H1 (cell line): ENCODE measurements at regions not wholly inside any gene's neighbourhood (a gene's known extent, or its start where the extent isn't known, plus 50 kb on each side); places are given as distances from the start of the nearest gene placed in this dataset.

Experiments used
- CTCF ChIA-PET: fragments of 300-600 bp; sonication (Branson Sonifier 250); formaldehyde crosslinking; loops from one replicate; lab custom pipeline; 2021; ENCODE audit not compliant: partially characterized antibody; lab: Charles Lee
- POLR2A ChIA-PET: fragments of 300-600 bp; sonication (Branson Sonifier 250); formaldehyde crosslinking; loops from one replicate; lab custom pipeline; 2021; ENCODE audit warnings: inconsistent platforms; ENCODE audit not compliant: partially characterized antibody; lab: Charles Lee
- DNase-seq, 2 experiments: peaks; one replicate each; pipeline versions ENCODE4 v3.0.0 to v3.0.0-alpha.2; 2010 to 2022; ENCODE audit warnings: low spot score in 2 of 2, low read depth in 1 of 2, mixed read lengths in 1 of 2
- FAIRE-seq: peaks from 2 replicates; lab custom pipeline; 2011; peaks lifted over from hg19 to GRCh38; lab: Jason Lieb, UNC
- H2AFZ ChIP-seq: 2 replicates; pipeline ENCODE4 v1.8.1; 2012; ENCODE audit warnings: low read length, inconsistent platforms
- H2AK5ac ChIP-seq: 2 replicates; pipeline ENCODE4 v1.6.1; 2013; ENCODE audit warnings: low read depth, low read length
- H2BK120ac ChIP-seq: replicated peaks from 2 replicates; pipeline ENCODE3; 2013; ENCODE audit warnings: low read depth, low read length, inconsistent platforms
- H2BK12ac ChIP-seq: 2 replicates; pipeline ENCODE4 v1.6.1; 2013; ENCODE audit warnings: low read depth, low read length
- H2BK15ac ChIP-seq: 2 replicates; pipeline ENCODE4 v1.6.1; 2013; ENCODE audit warnings: low read length
- H2BK20ac ChIP-seq: 2 replicates; pipeline ENCODE4 v1.6.1; 2013; ENCODE audit warnings: low read length
- H2BK5ac ChIP-seq: 2 replicates; pipeline ENCODE4 v1.6.1; 2013; ENCODE audit warnings: low read depth, low read length
- H3K14ac ChIP-seq: 2 replicates; pipeline ENCODE4 v1.6.1; 2013; ENCODE audit warnings: inconsistent platforms; ENCODE audit not compliant: insufficient read length
- H3K18ac ChIP-seq: 2 replicates; pipeline ENCODE4 v1.6.1; 2013; ENCODE audit warnings: low read length; ENCODE audit errors: extremely low read depth
- H3K23ac ChIP-seq: 2 replicates; pipeline ENCODE4 v1.6.1; 2013; ENCODE audit warnings: inconsistent platforms; ENCODE audit not compliant: insufficient read length
- H3K23me2 ChIP-seq: 2 replicates; pipeline ENCODE4 v1.6.1; 2013; ENCODE audit warnings: low read depth, low read length
- H3K27ac ChIP-seq: 2 replicates; pipeline ENCODE4 v1.6.1; 2011; ENCODE audit warnings: low read depth, low read length, inconsistent platforms
- H3K27me3 ChIP-seq, 4 experiments: replicated peaks in 1 of 4; 1 replicate in 1 of 4; 2 replicates in 3 of 4; pipeline versions ENCODE4 v1.6.1 to v1.8.1; 2011 to 2013; ENCODE audit warnings: low read length in 3 of 4, mild to moderate bottlenecking in 3 of 4, inconsistent platforms in 2 of 4, mixed read lengths in 2 of 4, moderate library complexity in 1 of 4; ENCODE audit not compliant: control insufficient read depth in 3 of 4, insufficient read depth in 3 of 4; ENCODE audit errors: extremely low read depth in 1 of 4
- H3K36me3 ChIP-seq, 4 experiments: 2 replicates each; pipeline versions ENCODE4 v1.6.1 to v1.8.1; 2011 to 2013; ENCODE audit warnings: mild to moderate bottlenecking in 4 of 4, low read length in 3 of 4, moderate library complexity in 2 of 4, control low read depth in 1 of 4, inconsistent platforms in 1 of 4; ENCODE audit not compliant: insufficient read depth in 4 of 4, control insufficient read depth in 2 of 4
- H3K4ac ChIP-seq: replicated peaks from 2 replicates; pipeline ENCODE3; 2013; ENCODE audit warnings: low read length, low read depth, mixed read lengths, inconsistent platforms; ENCODE audit not compliant: insufficient read length
- H3K4me1 ChIP-seq, 4 experiments: replicated peaks in 1 of 4; 1 replicate in 1 of 4; 2 replicates in 3 of 4; pipeline versions ENCODE4 v1.6.1 to v1.8.1; 2011 to 2013; ENCODE audit warnings: low read length in 3 of 4, inconsistent platforms in 2 of 4, mixed read lengths in 1 of 4; ENCODE audit not compliant: insufficient read depth in 4 of 4, control insufficient read depth in 3 of 4
- H3K4me2 ChIP-seq, 2 experiments: 2 replicates each; pipeline versions ENCODE4 v1.6.1 to v1.8.1; 2011 to 2013; ENCODE audit warnings: low read depth in 2 of 2, low read length in 2 of 2, control low read depth in 1 of 2, inconsistent platforms in 1 of 2, mild to moderate bottlenecking in 1 of 2; ENCODE audit not compliant: insufficient read depth in 1 of 2
- H3K4me3 ChIP-seq, 4 experiments: fragments of 200-600, 300-600 bp in 1 of 4; sonication (generic), shearing (Covaris generic), sonication (Bioruptor Twin) in 1 of 4; 2 replicates each; pipeline versions ENCODE4 v1.5.1 to v1.8.1; 2011 to 2016; ENCODE audit warnings: low read length in 4 of 4, low read depth in 3 of 4, control low read depth in 2 of 4, inconsistent platforms in 2 of 4, mild to moderate bottlenecking in 2 of 4, mixed read lengths in 1 of 4, moderate library complexity in 1 of 4; ENCODE audit not compliant: insufficient read depth in 2 of 4; ENCODE audit errors: extremely low read depth in 1 of 4
- H3K56ac ChIP-seq: replicated peaks from 2 replicates; pipeline ENCODE3; 2013; ENCODE audit warnings: low read depth, mild to moderate bottlenecking, mixed read lengths, low read length, inconsistent platforms; ENCODE audit not compliant: insufficient read length
- H3K79me1 ChIP-seq: 2 replicates; pipeline ENCODE4 v1.6.1; 2013; ENCODE audit warnings: low read depth, low read length, control low read depth
- H3K79me2 ChIP-seq, 2 experiments: 2 replicates each; pipeline versions ENCODE4 v1.6.1 to v1.8.1; 2012 to 2013; ENCODE audit warnings: low read length in 2 of 2, mild to moderate bottlenecking in 2 of 2, inconsistent platforms in 1 of 2; ENCODE audit not compliant: insufficient read depth in 2 of 2, control insufficient read depth in 1 of 2
- H3K9ac ChIP-seq, 4 experiments: replicated peaks in 1 of 4; 1 replicate in 1 of 4; 2 replicates in 3 of 4; pipeline versions ENCODE4 v1.6.1 to v1.8.1; 2011 to 2013; ENCODE audit warnings: low read depth in 3 of 4, low read length in 3 of 4, control low read depth in 2 of 4, mild to moderate bottlenecking in 2 of 4, moderate library complexity in 2 of 4, inconsistent platforms in 1 of 4; ENCODE audit errors: extremely low read depth in 1 of 4
- H3K9me3 ChIP-seq, 2 experiments: 2 replicates each; pipeline versions ENCODE4 v1.6.1 to v1.8.1; 2012 to 2013; ENCODE audit warnings: mild to moderate bottlenecking in 2 of 2, moderate library complexity in 2 of 2, control low read depth in 1 of 2, inconsistent platforms in 1 of 2, low read depth in 1 of 2, low read length in 1 of 2, mixed read lengths in 1 of 2; ENCODE audit not compliant: insufficient read depth in 2 of 2
- H4K20me1 ChIP-seq, 2 experiments: replicated peaks in 1 of 2; 2 replicates each; pipeline versions ENCODE3 to v1.8.1; 2011 to 2013; ENCODE audit warnings: inconsistent platforms in 2 of 2, low read length in 2 of 2, mild to moderate bottlenecking in 1 of 2; ENCODE audit not compliant: insufficient read depth in 2 of 2, control insufficient read depth in 1 of 2
- H4K5ac ChIP-seq: 2 replicates; pipeline ENCODE4 v1.6.1; 2013; ENCODE audit warnings: low read length, low read depth, mixed read lengths, inconsistent platforms; ENCODE audit not compliant: insufficient read length
- H4K8ac ChIP-seq: 2 replicates; pipeline ENCODE4 v1.8.0; 2013; ENCODE audit warnings: mild to moderate bottlenecking, moderate library complexity, low read length, inconsistent platforms; ENCODE audit not compliant: insufficient read depth; ENCODE audit errors: extremely low read depth
- H4K91ac ChIP-seq: replicated peaks from 2 replicates; pipeline ENCODE3; 2013; ENCODE audit warnings: low read length, mixed read lengths, inconsistent platforms; ENCODE audit not compliant: insufficient read length
- HDAC2 ChIP-seq, 2 experiments: fragments of 300-600 bp in 1 of 2; sonication (generic) in 1 of 2; IDR thresholded peaks; 2 replicates each; pipeline ENCODE4 v1.6.1; 2011 to 2012; ENCODE audit warnings: low read depth in 2 of 2, low read length in 2 of 2, mild to moderate bottlenecking in 2 of 2, moderate library complexity in 2 of 2, borderline replicate concordance in 1 of 2, inconsistent platforms in 1 of 2
- SP2 ChIP-seq: IDR thresholded peaks from 2 replicates; pipeline ENCODE4 v1.6.1; 2012; ENCODE audit warnings: mild to moderate bottlenecking, low read length, inconsistent platforms
- WGBS, 2 experiments: shearing (Covaris generic) in 1 of 2; methylation state at CpG; one replicate each; pipeline versions ENCODE4 v1.1.6 to v1.1.7; 2013 to 2015; ENCODE audit warnings: low lambda C conversion rate in 2 of 2, mixed read lengths in 2 of 2, inconsistent platforms in 1 of 2, low coverage in 1 of 2, missing lambda C conversion rate in 1 of 2; ENCODE audit not compliant: insufficient replicate concordance in 2 of 2, insufficient coverage in 1 of 2, insufficient read length in 1 of 2; ENCODE audit errors: extremely low coverage in 1 of 2, missing lambda C conversion rate in 1 of 2; 5-methylcytosine and 5-hydroxymethylcytosine counted together

DNA sequence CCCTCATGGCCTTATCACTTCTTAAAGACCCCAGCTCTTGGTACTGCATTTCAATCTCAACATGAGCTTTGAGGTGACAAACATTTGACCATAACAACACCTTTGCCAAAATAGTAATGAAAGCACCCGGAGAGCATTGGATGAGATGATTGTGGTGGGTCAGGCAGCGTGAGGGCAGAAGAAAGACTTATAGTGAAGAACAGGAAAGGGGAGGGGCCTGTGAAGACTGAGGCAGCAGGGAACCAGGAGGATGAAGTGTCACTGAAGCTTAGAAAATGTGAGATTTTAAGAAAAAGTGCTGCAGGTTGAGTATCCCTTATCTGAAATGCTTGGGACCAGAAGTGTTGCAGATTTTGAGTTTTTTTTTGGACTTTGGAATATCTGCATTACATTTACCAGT, 86.3 kb downstream of the EMP1 start:
- no peak overlapping the region for H3K14ac ChIP-seq
- no peak overlapping the region for H4K91ac ChIP-seq
- no peak overlapping the region for H3K9ac ChIP-seq
- ChIA-PET POLR2A (interaction anchor here (0.5 kb wide), 1 partner anchor 68 kb away, joined by 3 read pairs; no protein-coding TSS in a partner anchor), CTCF (interaction anchor here (1.0 to 3.5 kb wide), 8 partner anchors 9 to 699 kb away, joined by 3 to 11 read pairs (median 4); no protein-coding TSS in a partner anchor)
- H2BK15ac ChIP-seq = no peak overlapping the region
- H3K18ac ChIP-seq = no peak overlapping the region
- H2AFZ ChIP-seq = no peak overlapping the region
- no peaks in the 10 kb centered on the region for H3K23me2 ChIP-seq
- no peak overlapping the region for H4K5ac ChIP-seq
- TF ChIP-seq HDAC2 (IDR thresholded peaks at IDR 0.05; ENCODE audit: borderline replicate concordance in 1 of 2, low read depth in 2 of 2, low read length in 2 of 2) (no peak), SP2 (no peak)
- no peak overlapping the region for H3K4me2 ChIP-seq
- H3K27me3 ChIP-seq = peaks cover 0 to 8% (median 4%) of the 10 kb centered on the region in 4 experiments; a peak in 4 of 7 replicates
- H3K79me1 ChIP-seq = no peaks in the 10 kb centered on the region
- no peak overlapping the region for H3K4me3 ChIP-seq
- no peak overlapping the region for H4K8ac ChIP-seq
- H2BK20ac ChIP-seq = no peak overlapping the region
- no peaks in the 10 kb centered on the region for H3K79me2 ChIP-seq
- H2BK12ac ChIP-seq = no peak overlapping the region
- H3K4ac ChIP-seq = no peak overlapping the region
- FAIRE-seq = no peak
- H3K23ac ChIP-seq = no peak overlapping the region
- no peak overlapping the region for H3K56ac ChIP-seq
- no peaks in the 10 kb centered on the region for H3K36me3 ChIP-seq
- no peak overlapping the region for H2BK120ac ChIP-seq
- H3K4me1 ChIP-seq = peaks cover 0 to 4% (median 3%) of the 10 kb centered on the region in 4 experiments; a peak in 1 of 7 replicates
- H3K27ac ChIP-seq = no peak overlapping the region
- H2BK5ac ChIP-seq = no peak overlapping the region
- H2AK5ac ChIP-seq = no peak overlapping the region
- peaks cover 0 to 1% of the 10 kb centered on the region in 2 experiments for H4K20me1 ChIP-seq
- DNase-seq = no peak
- H3K9me3 ChIP-seq = no peaks in the 10 kb centered on the region
- WGBS, 2 experiments = 73% methylated on average over 2 of the region's 2 CpGs; no CpG with 5 or more reads in 1 of the 2 experiments
